G401.6 (cell line): ENCODE measurements at regions not wholly inside any gene's neighbourhood (a gene's known extent, or its start where the extent isn't known, plus 50 kb on each side); places are given as distances from the start of the nearest gene placed in this dataset.
"Not testable (repeated sequence)": the region's sequence is repeated elsewhere in the genome, so short reads cannot be mapped to it uniquely, and the experiment has no call there.

ENCODE experiments used
- FAIRE-seq: peaks from 2 replicates; lab custom pipeline; 2012; peaks lifted over from hg19 to GRCh38; lab: Jason Lieb, UNC

DNA sequence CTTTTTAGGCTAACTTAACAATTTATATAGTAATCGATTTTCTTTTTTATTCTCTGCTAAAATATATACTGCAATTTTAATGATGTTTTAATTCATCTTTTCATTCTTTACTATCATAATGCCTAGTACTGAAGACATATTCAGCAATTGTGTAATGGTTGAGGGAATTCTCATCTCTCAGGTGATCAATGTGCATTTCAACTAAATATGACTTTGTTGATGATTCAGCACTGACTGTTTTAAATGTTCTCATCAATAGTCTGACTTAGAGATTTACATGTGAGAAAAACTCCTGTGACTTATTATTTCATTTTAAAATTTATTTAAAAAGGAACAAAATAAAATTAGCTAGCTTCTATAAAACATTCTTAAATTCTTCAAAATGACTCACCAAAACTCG, 1450.3 kb downstream of the STIM2 start:
- FAIRE-seq: no peak

DNA sequence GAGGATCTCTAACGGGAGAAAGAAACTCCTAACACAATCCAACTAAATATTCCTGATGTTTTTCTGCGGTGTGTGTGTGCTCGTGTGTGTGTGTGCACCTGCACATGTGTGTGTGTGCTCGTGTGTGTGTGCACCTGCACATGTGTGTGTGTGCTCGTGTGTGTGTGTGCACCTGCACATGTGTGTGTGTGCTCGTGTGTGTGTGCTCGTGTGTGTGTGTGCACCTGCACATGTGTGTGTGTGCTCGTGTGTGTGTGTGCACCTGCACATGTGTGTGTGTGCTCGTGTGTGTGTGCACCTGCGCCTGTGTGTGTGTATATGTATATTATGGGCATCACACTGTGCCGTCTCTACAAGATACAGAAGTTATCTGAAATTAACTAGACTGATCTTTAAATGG, 1451.9 kb downstream of the STIM2 start:
- FAIRE-seq: not testable (repeated sequence)

DNA sequence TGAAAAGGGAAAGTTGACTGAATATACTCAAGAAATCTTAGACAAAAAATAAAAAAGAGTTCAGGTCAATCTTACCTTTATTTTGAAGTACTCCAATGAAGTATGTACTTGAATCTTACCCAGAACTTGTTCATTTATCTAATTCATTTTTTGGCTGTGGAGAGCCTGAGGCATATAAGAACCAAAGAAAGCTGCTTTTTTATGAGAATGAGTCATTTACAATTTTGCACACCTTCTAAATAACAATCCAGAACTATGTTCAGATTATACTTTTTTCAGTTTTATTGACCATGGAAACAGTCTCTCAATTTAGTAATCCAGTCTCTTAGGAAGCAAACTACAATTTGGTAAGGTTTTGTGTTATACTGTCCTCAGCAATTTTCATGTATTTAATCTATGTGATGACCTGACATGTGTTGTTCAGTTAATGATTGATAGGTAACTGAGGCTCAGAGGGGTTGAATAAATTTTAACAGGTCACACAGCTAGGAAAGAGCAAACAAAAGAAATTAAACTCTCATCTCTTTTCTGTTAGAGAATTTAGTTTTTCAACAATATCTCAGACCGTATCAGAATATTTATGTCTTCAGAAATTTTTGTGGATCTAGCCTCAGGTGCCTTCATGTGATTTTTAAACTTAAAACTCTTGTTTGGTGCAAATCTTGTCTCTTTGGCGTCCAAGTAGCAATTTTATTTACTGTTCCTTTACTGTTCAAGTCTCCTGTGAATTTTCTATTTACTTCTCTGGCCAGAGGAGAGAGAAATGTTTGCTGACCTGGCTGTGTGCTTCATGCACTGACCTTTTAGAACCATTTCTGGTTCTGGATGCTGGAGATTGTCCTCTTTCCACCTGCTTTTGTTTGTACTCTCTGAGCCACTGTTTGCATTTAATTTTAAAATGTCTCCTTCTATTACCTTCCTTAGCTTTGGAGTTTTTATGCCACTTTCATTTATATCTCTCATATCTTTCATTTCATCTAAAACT, 1453.4 kb downstream of the STIM2 start:
- no peak for FAIRE-seq

DNA sequence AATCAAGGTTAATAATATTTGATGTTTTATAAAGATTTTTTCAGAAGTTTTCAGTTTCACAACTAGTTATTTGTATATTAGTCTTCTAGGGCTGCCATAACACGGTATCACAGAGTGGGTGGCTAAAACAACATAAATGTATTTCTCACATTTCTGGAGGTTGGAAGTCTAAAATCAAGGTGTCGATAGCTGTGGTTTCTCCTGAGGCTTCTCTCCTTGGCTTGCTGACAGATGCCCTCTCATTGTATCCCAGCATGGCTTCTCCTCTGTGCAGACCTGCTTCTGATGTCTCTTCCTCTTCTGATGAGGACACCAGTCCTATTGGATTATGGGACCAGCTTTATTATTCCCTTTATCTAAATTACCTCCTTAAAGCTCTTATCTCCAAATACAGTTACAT, 1456.6 kb downstream of the STIM2 start:
- FAIRE-seq: no peak

DNA sequence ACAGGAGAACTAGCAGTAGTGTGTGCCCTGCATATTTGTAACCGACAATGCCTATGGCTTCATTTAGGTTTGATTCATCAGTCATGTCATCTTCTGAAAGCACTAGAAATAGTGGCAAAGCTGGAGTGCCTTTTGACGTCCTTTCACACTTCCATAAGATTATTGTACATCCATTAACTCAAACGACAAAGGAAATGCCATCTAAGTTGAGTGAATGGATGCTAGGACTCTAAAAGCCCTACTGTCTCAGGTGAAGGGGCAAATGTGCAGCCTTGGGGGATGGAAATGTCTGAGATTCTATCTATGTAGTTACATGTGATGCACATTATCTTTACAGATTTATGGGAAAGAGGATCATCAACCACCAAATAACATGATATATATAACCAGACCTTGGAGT, 1473.6 kb downstream of the STIM2 start:
- no peak for FAIRE-seq

DNA sequence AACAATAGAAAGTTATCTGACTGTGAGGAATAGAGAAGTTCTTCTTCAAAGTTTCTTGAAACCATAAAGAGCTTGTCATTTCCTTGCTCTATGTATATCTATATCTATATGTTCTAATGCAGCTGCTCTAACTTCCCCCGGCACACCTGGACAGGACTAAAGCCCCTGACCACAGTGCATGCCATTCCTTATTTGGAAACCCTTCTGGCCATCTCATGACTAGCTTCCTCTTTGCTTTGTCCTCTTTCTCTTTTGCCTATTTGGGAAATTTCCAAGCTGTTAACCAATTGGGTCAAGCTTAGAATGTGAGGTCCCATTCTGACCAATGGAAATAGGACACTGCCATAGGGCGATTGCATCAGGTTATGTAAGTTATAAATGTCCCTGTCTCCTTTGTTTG, 1481.1 kb downstream of the STIM2 start:
- FAIRE-seq: no peak

DNA sequence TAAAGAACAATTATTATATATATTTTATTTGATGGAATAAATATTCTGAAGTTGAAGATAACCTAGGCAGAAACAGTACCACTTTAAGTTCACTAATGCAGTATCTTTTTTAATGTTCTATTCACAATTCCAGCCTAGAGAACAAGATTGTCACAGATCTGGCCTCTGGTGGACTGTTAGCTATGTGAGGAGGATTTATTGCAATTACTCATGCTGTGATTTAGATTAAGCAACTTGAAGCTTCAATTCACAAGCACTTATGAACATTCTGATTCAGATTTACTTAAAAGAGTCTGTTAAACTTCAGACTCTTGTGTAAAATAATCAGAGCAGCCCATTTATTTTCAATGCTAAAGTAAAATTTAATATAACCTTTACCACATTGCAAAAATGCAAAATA, 1489.8 kb downstream of the STIM2 start:
- FAIRE-seq: no peak

DNA sequence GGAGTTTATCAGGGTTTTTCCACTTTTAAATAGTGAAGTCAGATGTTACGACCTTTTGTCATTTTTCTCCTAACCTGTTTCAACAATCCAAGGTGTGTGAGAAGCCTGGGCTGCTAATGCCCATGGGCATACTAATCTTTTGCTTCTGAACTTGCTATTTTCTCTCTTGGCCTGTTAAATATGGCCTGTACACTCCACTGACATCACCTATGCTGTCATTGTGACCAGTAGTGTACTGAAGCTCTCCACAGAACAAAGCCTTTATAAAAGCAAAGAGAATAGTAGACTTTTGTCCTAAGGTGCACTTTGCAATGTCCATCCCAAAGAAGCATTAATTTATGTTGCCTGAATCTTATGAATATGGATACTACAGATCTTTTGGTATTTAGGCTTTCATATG, 1490.5 kb downstream of the STIM2 start:
- no peak for FAIRE-seq

DNA sequence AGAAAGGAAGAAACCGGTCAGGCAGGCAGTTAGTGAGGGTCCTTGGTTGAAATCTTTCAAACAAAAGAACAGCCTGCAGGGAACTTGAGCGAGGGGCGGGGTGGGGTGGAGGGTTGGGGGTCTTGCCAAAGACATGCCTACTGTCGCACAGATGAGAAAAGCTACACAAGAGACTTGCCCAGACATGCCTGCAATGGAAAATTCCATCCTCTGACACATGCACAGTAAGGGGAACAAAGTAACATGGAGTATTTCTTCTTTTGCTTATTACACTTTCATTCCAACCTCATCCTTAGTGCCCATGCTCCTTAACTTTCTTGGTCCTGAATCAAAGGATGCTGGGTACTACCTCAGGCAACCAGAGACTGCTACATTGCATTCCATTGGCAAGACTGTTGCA, 1491.2 kb downstream of the STIM2 start:
- no peak for FAIRE-seq

DNA sequence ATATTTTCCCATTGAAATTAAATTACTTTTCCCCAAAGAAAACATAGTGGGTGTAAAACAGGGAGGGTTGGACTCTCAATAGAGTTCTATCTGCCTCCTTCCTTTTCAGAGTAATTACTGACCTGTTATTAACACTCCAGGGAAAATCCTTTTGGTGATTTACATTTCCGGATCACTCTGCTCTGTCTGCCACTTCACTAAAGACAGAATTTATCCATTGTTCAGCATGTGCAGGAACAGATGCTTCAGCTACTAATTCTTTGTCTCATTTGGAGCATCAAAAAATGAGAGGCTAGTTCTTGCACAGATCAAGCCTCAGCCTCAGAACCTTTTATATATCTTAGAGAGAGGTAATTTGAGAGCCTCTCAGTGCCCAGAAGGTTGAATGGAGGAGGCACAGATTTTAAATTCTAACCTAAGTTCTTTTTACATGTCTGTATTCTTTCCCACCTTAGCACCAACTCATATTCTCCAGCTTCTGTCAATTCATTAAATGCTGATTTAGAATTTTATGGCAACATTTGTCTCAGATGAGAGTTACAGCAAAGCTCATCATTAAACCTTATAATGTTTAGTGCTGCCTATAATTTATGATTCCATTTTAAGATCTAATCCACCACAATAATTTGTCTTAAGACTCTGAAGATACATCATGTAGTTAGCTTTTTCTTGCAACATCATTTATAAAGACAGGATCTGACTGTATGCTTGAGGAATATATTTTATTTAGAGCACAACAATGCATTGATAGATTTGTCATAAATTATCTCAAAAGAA, 1494.4 kb downstream of the STIM2 start:
- FAIRE-seq: no peak

DNA sequence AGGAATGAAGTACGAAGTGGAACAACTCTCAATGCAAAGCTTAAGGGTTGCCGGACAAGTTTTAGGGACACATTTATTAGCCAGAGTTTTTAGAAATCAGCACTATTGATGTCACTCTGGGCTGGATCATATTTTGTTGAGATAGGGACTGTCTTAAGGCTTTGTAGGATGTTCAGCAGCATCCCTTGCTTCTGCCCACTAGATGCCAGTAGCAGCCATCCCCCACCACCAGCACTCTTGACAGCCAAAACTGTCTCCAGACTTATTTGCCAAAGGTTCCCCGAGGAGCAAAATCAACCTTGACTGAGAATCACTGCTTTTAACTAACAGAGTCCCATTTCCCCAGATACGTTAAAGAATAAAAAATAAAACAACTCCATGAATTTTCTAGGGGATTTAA, 1497.3 kb downstream of the STIM2 start:
- no peak for FAIRE-seq

DNA sequence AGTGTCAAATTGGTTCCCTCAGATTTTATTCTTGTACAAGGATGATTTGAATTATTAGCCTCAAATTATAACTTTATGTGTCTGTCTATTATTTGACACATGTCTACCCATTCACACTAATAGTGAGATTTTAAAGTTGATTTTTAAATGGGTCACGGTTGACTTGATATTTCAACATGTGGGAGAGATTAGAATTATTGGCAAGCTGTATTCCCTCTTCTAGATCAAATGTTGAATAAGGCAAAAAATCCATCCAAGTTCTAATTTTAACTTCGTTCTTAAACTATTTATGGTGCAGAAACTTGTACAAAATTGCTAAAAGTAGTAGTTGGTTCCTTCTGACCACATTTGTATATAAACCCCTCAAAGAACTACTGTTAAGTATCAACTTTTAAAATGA, 1498.0 kb downstream of the STIM2 start:
- no peak for FAIRE-seq

DNA sequence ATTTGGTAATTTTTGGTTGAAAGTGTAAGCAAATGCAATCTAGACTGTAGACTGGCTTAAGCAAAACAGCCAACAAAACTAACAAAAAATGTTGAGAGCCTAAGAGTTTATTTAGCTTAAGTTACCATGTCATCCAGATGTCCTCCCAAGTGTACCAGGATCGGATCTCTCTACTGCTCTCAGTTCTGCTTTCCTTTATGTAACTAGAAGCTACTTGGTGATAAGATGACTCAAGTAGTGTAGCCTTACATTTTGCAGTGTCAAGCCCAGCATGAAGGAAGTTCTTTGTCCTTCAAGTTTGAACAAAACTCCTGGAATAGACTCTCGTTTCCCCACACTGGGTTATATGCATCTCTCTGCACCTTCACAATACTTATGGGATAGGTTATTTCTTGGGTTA, 1500.0 kb downstream of the STIM2 start:
- no peak for FAIRE-seq

DNA sequence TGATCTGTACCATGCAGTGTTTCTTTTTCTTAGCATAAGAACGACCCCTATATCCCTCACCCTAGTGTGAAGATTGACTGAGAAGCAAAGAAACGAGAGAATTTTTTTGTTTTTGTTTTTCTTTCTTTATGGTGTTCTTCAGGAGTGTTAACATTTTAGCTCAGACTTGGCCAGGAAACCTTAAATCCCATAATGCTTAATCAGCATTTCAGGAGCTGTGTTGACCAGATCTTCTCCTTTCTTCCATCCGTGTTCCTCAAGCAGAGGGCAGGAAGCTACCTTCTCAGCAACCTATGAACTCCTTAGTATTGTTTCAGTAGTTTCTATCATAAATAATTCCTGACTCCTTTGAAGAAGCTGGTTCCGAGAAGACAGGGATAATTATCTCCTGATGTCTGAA, 1501.5 kb downstream of the STIM2 start:
- FAIRE-seq: no peak

DNA sequence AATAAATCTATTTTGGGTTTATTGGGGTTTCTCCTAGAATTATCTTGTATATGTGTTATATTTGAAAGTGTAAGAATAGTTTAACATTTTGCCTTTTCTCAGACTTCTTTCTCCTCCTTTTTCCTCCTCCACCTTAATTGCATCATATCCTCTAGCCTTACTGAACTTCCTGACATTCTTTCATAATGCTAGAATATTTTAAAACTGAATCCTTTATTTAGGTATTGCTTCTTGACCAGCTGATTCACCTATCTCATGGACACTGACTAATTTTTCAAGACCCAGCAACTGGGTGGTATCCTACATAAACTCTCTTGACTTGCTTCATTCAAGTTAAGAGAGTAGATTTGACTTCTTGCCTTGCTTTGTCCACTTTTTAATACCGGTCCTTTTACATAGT, 1508.9 kb downstream of the STIM2 start:
- FAIRE-seq: no peak

DNA sequence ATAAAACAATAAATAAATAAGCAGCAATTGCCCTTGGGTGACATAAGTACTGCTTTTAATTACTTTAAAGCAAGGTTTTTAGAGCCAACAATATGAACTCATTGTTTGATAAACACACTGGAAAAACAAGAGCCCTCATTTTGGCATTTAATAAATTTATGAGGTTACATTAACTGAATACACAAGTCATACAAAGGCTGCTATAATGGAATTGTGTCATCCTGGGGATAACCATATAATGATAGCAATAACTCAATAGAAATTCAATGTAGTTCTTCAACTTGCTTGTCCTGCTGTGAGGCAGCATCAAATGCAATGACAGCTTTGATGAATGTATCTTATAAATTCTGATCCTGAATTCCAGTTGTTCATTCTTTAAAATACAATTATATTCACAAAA, 1512.5 kb downstream of the STIM2 start:
- FAIRE-seq: no peak

DNA sequence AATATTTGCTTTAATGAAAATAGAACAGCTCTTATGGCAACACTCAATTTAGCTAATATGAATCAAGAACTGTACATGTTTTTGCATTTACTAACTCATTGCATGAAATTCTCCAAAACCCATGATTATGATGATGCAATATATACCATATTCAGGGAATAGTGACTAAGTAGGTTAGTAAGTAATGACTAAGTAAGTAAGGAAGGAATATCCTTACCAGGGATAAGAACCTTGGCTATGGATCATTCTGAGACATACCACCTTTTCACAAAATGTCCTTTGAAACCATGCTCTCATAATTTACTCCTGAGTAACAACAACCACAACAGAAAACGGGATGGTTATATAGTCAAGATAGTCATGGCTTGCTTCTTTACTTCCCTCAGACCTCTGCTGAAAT, 1513.0 kb downstream of the STIM2 start:
- no peak for FAIRE-seq

DNA sequence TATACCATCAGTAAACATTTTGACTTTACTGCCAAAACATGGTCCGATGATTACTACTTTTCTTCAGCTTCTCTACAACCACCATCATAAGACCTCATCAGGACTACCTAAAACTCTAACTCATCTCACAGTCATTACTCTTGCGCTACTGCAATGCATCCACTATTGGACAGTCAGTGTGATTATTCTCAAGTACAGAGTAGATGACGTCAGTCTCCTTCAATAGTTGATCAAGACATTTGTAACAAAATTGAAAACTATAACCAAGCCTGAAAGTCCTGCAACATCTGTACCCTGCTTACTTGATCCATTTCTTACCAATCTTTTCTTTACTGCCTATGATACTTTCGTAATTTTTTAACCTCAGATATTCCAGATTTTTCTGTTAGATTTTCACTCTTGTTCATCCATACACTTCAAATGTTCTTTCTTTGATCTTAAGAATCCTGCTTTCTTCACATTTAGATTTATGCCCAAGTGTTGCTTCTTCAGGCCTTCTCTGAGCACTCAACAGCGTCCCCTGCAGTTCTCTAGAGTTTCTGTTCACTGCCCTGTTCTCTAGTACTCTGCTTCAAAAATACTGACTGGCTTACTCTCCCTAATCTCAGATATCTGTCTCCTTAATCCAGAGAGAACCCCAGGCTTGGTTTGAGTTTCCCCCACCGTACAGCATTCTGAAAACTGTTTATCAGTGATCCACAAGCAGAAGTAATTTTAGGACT, 1517.6 kb downstream of the STIM2 start:
- no peak for FAIRE-seq

DNA sequence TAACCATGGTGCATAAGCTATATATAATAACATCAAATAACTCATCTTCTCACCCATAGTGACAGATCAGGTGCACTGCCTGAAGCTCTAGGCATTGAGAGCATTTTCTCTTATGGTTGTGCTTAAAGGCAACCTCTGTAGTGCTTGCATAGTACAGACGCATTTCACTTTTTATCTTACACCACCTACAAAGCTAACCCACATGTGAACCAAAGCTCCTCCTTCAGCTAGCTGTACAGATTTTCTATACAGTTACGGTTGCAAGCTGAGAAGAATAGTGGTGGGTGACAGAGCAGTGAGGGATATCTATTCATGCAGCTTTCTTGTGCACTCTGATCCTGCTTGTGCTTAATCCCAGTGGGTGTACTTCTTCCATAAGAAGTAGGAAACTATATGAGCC, 1525.2 kb downstream of the STIM2 start:
- no peak for FAIRE-seq

DNA sequence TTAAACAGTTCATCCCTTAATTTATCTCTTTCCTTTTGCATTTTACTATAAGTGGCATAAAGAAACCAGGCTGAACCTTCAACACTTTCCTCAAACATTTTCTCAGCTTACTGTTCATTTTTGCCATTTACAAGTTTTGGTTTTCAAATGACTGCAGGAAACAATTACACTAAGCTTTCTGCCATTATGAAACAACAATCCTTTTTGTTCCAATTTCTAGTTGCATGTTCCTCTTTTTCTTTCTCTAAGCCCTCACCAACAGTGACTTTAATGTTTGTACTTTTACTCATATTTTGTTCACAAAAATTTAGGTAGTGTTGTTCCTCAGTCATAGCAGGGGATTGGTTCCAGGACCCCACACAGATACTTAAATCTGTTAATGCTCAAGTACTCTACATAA, 1526.1 kb downstream of the STIM2 start:
- FAIRE-seq: no peak

DNA sequence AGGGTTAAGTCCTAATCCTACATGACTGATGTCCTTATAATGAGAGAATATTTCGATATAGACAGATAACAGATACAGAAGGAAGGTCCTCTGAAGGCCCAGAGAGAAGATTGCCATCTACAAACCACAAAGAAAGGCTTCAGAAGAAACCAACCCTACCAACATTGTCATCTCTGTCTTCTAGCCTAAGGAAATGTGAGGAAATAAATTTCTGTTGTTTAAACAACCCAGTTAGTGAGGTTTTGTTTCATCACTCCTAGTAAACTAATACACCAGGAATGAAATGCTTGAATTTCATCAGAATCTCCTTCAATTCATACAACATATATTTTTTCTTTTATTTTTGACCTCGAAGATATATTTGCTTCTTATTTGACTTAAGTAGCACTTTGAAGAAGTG, 1527.8 kb downstream of the STIM2 start:
- FAIRE-seq: no peak

DNA sequence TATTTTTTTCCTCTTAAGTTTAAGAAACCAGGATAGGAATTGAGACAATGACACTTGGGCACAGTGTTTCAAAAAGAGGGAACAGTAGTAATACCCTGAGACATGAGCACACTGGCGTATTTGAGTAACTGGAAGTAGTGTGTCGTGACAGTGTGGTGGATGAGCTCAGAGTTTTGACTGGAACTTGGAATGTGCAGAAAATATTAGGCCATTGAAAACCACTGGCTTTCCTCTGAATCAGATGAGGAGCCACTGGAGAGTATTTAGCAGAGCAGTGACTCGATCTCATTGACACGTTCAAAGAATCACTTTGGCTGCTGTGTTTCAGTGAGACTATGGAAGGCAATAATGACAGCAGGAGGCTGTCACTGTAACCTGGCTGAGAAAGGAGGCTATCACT, 1531.2 kb downstream of the STIM2 start:
- FAIRE-seq: no peak

DNA sequence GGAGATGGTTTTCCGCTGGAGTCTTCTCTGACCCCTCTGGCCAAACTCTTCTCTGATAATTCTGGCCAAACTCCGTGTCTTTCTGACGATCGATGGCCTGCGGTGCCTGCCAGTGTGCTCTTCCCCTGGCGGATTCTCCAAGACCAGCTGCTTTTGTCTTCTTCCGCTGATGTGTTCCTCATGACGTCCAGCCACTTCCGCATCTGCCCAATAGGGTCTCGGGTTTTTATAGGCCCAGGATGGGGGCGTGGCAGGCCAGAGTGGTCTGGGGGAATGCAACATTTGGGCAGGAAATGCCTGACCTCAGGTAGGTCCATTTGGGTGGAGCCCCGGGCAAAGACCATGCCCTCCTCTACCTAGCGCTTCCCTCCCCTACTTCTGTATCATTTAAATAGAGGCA, 1542.1 kb downstream of the STIM2 start:
- FAIRE-seq: no peak
